Astrocyte of the cerebellum (primary cell): ENCODE measurements at regions not wholly inside any gene's neighbourhood (a gene's known extent, or its start where the extent isn't known, plus 50 kb on each side); places are given as distances from the start of the nearest gene placed in this dataset.
"Not testable (repeated sequence)": the region's sequence is repeated elsewhere in the genome, so short reads cannot be mapped to it uniquely, and the experiment has no call there.

ENCODE experiments used
- DNase-seq: peaks from one replicate; pipeline ENCODE4 v3.0.0-alpha.2; 2011; ENCODE audit warnings: low read depth
- H3K4me3 ChIP-seq: 2 replicates; pipeline ENCODE4 v1.5.1; 2011; ENCODE audit warnings: mild to moderate bottlenecking, low read depth, low read length, moderate library complexity
- in situ Hi-C: cut with HindIII; loops from 2 replicates; pipeline ENCODE4 v1.10.0; 2017; ENCODE audit warnings: low sequenced_read_pairs
- TF ChIP-seq, protein P1 (sequence below): IDR thresholded peaks from 2 replicates; pipeline ENCODE4 v1.5.1; 2012; ENCODE audit warnings: low read length, low read depth, moderate library complexity, mild to moderate bottlenecking; ENCODE audit errors: missing control alignments

DNA sequence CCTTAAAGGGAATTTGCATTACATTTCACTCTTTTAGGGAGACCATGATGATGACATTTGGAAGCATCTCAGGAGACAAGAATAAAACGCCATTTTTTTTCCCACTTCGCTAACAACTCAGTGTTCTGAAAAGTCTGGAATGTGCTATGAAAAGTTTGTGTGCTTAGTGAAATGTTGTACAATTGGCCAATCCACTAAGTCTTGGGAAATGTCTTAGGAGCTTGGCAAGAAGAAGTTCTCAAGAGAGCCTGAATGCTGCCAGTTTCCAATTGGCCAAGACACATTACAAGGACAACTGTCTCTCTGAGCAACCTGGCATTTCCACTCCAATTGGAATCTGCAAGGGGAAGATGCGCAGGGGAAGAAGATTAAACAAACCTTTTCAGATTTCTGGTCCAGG, 401.8 kb downstream of the RWDD3 start:
- DNase-seq: no peak
- no peak overlapping the region for H3K4me3 ChIP-seq
- TF ChIP-seq, protein P1, sequence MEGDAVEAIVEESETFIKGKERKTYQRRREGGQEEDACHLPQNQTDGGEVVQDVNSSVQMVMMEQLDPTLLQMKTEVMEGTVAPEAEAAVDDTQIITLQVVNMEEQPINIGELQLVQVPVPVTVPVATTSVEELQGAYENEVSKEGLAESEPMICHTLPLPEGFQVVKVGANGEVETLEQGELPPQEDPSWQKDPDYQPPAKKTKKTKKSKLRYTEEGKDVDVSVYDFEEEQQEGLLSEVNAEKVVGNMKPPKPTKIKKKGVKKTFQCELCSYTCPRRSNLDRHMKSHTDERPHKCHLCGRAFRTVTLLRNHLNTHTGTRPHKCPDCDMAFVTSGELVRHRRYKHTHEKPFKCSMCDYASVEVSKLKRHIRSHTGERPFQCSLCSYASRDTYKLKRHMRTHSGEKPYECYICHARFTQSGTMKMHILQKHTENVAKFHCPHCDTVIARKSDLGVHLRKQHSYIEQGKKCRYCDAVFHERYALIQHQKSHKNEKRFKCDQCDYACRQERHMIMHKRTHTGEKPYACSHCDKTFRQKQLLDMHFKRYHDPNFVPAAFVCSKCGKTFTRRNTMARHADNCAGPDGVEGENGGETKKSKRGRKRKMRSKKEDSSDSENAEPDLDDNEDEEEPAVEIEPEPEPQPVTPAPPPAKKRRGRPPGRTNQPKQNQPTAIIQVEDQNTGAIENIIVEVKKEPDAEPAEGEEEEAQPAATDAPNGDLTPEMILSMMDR: no peak
- in situ Hi-C loops: no loop called here

DNA sequence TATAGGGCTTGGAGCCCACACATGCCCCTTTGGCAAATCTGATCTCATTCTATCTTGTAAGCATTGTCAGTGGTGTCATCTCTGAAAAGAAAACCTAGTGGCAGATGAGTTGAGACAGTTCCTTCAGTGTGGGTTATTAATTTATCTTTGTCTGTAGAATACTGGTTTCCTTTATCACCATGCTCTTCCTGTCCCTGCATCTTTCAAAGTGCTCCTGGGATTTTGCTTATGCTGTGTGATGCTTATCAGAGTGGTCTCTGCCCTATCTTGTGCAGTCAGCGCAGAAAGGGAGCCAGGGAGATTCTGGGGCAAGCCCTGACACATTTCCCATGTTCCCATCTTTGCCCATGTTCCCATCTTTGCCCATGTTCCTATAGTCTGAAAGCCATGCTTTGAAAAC, 402.9 kb downstream of the RWDD3 start:
- no peak overlapping the region for H3K4me3 ChIP-seq
- DNase-seq: no peak
- TF ChIP-seq, protein P1: no peak
- in situ Hi-C loops: no loop called here

DNA sequence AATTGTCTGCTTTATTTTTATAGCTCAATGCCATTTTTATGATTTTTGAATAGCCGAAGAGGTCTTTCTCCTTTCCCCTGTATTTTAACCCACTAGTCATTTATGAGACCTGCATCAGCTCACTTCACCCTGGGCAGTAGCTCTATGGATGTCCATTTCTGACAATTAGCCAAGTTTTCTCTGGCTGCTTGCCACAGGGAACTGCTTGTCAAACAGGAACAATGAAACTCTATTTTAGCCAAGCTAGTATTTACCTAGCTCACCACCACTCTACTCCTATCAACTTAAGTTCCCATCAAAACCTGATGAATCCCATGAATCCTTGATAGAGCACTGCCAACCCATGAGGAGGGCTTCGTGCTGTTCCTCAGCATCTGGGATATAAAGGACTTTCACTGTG, 406.7 kb downstream of the RWDD3 start:
- no peak overlapping the region for H3K4me3 ChIP-seq
- TF ChIP-seq, protein P1: no peak
- in situ Hi-C loops: no loop called here
- no peak for DNase-seq

DNA sequence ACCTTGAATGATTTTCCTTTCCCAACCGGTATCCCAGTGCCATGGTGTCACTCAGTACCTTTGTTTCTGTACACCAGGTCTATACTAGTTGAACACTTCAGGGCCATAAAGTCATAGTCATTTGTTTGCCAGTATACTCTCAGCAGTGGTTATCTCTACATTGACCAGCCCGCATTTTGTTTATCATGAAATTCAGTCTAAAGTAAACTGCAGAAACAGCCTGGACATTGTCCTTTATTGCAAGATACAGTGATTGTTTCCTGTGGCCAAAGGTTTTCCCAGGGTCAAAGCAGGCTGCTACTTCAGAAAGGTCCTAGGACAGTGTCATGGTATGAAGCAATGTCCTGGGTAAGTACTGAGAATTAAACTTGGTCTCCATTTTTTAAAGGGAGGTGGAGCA, 407.4 kb downstream of the RWDD3 start:
- TF ChIP-seq, protein P1: no peak
- no peak for DNase-seq
- in situ Hi-C loops: no loop called here
- no peak overlapping the region for H3K4me3 ChIP-seq

DNA sequence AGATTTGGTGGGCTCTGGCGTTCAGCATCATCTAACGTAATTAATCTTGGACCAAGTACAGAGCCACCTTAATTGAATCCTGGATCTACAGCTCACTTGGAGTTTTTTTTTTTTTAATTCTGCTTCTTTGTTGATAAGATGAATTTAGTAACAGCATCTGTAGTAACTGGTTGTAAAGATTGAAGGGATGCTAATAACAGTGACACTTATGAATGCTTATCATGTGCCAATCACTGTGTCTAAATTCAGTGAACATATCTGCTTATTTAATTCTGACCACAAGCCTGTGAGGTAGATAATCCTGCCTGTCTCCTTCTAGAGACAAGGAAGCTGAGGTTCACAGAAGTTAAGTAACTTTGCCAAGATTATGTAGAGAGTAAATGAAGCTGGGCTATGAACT, 408.0 kb downstream of the RWDD3 start:
- TF ChIP-seq, protein P1: no peak
- in situ Hi-C loops: no loop called here
- no peak for DNase-seq
- H3K4me3 ChIP-seq: no peak overlapping the region

DNA sequence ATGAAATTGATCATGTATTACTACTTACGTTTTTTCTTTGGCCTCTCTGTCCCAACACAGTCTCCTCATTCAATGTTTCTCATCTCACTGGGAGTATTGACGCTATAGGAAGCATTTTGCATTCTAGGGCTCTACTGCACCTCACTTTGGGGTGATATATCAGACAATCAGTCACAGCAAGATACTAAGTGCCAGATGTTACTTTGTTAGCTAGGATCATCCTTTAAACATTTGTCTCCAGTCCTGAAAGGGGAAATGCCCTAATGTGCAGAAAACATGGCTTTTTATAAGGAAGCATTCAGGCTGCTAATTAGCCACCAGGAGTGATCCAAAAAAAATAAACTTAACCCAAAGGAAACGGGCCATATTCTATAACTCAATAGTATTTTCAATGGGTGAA, 409.1 kb downstream of the RWDD3 start:
- no peak overlapping the region for H3K4me3 ChIP-seq
- TF ChIP-seq, protein P1: no peak
- in situ Hi-C loops: no loop called here
- DNase-seq: no peak

DNA sequence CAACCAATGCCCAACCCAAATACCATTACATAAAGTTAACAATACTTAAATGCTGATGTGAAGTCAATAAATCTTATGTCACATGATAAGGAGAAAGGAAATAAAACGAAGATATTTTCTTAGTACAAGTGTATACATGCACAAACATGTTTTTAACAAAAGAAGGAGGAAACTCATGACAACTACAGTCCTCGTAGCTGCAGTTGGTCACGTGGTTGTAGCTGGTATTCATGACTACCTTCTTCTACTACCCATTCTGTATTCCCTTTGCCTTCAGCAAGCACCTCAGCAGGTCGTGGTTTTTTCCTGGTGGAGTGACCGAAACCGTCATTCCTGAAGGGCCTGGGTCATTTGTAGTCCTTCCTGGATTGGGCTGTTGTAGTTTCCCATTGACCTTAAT, 411.1 kb downstream of the RWDD3 start:
- in situ Hi-C loops, DNase-seq, H3K4me3 ChIP-seq: not testable (repeated sequence)
